Endothelial cell of umbilical vein (primary cell): ENCODE measurements at regions not wholly inside any gene's neighbourhood (a gene's known extent, or its start where the extent isn't known, plus 50 kb on each side); places are given as distances from the start of the nearest gene placed in this dataset.

Experiments used
- EZH2 ChIP-seq: IDR thresholded peaks from 2 replicates; pipeline ENCODE4 v1.6.1; 2012; ENCODE audit warnings: borderline replicate concordance, low read depth, mild to moderate bottlenecking, moderate library complexity, low read length, inconsistent platforms; ENCODE audit not compliant: severe bottlenecking
- FOS ChIP-seq: IDR thresholded peaks from 2 replicates; pipeline ENCODE4 v1.6.1; 2011; ENCODE audit warnings: mild to moderate bottlenecking, low read length, moderate library complexity, borderline replicate concordance; ENCODE audit not compliant: insufficient read depth
- GATA2 ChIP-seq: IDR thresholded peaks from 2 replicates; pipeline ENCODE4 v1.7.0; 2011; ENCODE audit warnings: low read depth, mild to moderate bottlenecking, moderate library complexity, mixed read lengths, low read length; ENCODE audit not compliant: insufficient read length, insufficient read depth
- JUN ChIP-seq: IDR thresholded peaks from 2 replicates; pipeline ENCODE4 v1.6.1; 2011; ENCODE audit warnings: borderline replicate concordance, low read depth; ENCODE audit not compliant: insufficient read length, insufficient read depth
- MYC ChIP-seq: IDR thresholded peaks from one replicate; pipeline ENCODE4 v1.6.1; 2011; ENCODE audit warnings: mild to moderate bottlenecking, low read depth, low read length
- POLR2A ChIP-seq: IDR thresholded peaks from 2 replicates; pipeline ENCODE4 v1.6.1; 2012; ENCODE audit warnings: low read depth, mild to moderate bottlenecking, control low read depth, low read length
- POLR2AphosphoS5 ChIP-seq: IDR thresholded peaks from 2 replicates; pipeline ENCODE4 v1.6.1; 2012; ENCODE audit warnings: low read depth, mild to moderate bottlenecking, control low read depth, low read length, moderate library complexity; ENCODE audit not compliant: insufficient read depth
- TF ChIP-seq, protein P1 (sequence below), 2 donors: IDR thresholded peaks; 1 replicate in 1 of 2; 2 replicates in 1 of 2; pipeline ENCODE4 v1.5.1; 2011; ENCODE audit warnings: low read length in 2 of 2, mild to moderate bottlenecking in 2 of 2, moderate library complexity in 2 of 2, control low read depth in 1 of 2, inconsistent platforms in 1 of 2, low read depth in 1 of 2; ENCODE audit not compliant: insufficient read depth in 1 of 2; ENCODE audit errors: extremely low read depth in 1 of 2
- TF ChIP-seq, protein P2 (sequence below): IDR thresholded peaks from 2 replicates; pipeline ENCODE4 v1.6.1; 2011; ENCODE audit not compliant: insufficient read depth, insufficient read length

GRCh38 chr3:168736202-168736601, 640.5 kb upstream of the GOLIM4 start:
- TF ChIP-seq, protein P1, sequence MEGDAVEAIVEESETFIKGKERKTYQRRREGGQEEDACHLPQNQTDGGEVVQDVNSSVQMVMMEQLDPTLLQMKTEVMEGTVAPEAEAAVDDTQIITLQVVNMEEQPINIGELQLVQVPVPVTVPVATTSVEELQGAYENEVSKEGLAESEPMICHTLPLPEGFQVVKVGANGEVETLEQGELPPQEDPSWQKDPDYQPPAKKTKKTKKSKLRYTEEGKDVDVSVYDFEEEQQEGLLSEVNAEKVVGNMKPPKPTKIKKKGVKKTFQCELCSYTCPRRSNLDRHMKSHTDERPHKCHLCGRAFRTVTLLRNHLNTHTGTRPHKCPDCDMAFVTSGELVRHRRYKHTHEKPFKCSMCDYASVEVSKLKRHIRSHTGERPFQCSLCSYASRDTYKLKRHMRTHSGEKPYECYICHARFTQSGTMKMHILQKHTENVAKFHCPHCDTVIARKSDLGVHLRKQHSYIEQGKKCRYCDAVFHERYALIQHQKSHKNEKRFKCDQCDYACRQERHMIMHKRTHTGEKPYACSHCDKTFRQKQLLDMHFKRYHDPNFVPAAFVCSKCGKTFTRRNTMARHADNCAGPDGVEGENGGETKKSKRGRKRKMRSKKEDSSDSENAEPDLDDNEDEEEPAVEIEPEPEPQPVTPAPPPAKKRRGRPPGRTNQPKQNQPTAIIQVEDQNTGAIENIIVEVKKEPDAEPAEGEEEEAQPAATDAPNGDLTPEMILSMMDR (IDR thresholded peaks at IDR 0.05; ENCODE audit: extremely low read depth in 1 of 2, insufficient read depth in 1 of 2, low read depth in 1 of 2, low read length in 2 of 2) = no peak
- TF ChIP-seq POLR2A (no peak), JUN (no peak), POLR2AphosphoS5 (no peak), FOS (no peak), EZH2 (no peak), MYC (no peak), GATA2 (no peak)
- TF ChIP-seq, protein P2, sequence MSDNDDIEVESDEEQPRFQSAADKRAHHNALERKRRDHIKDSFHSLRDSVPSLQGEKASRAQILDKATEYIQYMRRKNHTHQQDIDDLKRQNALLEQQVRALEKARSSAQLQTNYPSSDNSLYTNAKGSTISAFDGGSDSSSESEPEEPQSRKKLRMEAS = no peak
